NCI-H1105 treated with DMSO at 0.1 percent for 48 hours (cell line): ENCODE measurements at regions not wholly inside any gene's neighbourhood (a gene's known extent, or its start where the extent isn't known, plus 50 kb on each side); places are given as distances from the start of the nearest gene placed in this dataset.

ENCODE experiments used
- DNase-seq: peaks from one replicate; lab custom pipeline; 2025; lab: John Stamatoyannopoulos, UW

- no peak for DNase-seq
These were observed 260.3 kb downstream of the SLITRK6 start for GRCh38 chr13:85538957-85539356.

GRCh38 chr13:85537601-85538000, 261.6 kb downstream of the SLITRK6 start:
- no peak for DNase-seq

GRCh38 chr13:85536706-85537105, 262.5 kb downstream of the SLITRK6 start:
- no peak for DNase-seq

- no peak for DNase-seq
These were observed 263.7 kb downstream of the SLITRK6 start for GRCh38 chr13:85535316-85536084.

GRCh38 chr13:85533911-85534310, 265.3 kb downstream of the SLITRK6 start:
- no peak for DNase-seq

DNA sequence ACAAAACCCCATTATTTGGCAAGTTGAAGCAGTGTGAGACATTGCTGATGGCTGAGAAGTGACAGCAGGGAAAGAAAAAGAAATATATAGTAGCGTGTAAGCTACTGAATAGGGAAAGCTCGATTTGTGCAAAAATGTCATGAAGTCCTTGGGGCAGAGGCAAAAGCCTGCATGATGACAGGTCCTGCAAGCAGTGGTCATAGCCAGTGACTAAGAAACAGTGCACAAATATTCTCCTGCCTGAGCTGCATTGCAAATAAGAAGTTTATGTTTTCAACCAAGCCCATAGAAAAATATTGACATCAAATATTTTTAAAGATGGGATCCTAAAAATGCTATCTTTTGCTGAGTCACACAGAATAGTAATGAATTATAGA, 270.0 kb downstream of the SLITRK6 start:
- no peak for DNase-seq

DNA sequence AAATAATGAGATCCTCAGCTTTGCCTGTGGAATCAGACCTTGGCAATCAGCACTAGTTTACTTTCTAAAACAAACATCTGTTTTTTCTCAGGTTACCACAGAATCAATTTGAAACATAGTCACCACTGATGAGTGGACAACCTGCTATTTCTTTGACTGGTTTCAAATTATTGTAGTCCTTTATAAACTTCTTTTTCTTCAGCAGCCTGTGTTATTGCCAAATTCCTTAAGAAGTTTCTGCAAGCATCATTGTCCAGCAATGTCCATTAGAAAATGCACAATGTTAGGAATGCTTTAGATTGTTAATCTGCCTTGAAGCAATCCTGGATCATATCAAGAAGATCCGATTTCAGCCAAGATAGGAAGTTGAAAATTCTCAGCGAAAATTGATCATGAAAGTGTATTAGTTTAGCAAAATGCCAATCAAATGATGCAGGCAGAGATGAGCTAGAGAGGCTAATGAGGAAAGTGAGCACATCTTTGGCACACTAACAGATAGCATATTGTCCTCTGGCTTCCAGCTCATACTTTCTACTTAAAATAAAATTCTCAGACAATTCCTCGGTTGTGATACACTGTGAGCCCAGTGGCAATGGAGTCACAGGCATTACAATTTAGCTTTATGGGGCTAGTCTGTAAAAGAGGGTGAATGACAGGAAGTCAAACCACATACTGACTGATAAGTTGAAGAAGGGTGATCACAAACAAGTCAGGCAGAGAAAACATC, 270.6 kb downstream of the SLITRK6 start:
- no peak for DNase-seq

- DNase-seq: no peak
These were observed 271.9 kb downstream of the SLITRK6 start for GRCh38 chr13:85527316-85527715.

GRCh38 chr13:85525411-85525810, 273.8 kb downstream of the SLITRK6 start:
- DNase-seq: no peak

- DNase-seq: peak; percentile 92
These were observed 277.6 kb downstream of the SLITRK6 start for GRCh38 chr13:85521657-85522056.

DNA sequence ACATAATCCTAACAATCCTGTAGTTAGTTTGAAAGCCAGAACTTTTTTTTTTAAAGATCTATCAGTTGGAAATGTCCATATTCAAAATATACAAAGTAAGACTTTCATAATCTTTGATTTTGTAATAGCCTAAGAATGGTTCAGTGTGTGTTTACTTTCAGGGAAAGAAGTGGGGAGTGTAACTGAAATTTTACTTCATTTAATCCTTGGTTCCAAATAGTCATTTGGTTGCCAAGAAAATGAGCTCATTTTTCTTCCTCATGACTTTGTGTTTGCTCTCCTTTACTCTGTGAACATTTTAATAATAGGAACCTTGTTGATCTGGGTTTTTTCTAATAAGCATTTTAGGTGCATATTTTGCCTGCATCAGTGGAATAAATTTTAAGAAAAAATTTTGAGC, 278.8 kb downstream of the SLITRK6 start:
- DNase-seq: peak; percentile 15

DNA sequence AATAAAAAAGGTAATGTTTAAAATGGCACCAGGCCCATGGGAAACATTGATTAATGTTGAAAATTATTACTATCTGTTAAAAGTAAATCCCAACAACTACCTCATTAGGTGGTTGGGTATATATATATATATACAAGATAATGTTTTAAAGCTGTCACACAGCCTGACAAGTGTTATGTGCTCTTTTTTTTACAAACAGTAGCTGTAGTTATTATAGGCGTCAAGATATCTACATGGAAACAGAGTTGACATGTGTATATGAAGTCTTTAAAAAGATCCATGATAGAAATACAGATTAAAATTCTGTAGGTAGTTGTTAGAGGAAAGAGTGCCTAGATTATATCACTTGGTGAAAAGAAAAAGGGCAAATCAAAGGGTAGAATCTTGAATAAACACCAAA, 279.9 kb downstream of the SLITRK6 start:
- no peak for DNase-seq

GRCh38 chr13:85512421-85512820, 286.8 kb downstream of the SLITRK6 start:
- no peak for DNase-seq

GRCh38 chr13:85509512-85509911, 289.7 kb downstream of the SLITRK6 start:
- peak; percentile 43 for DNase-seq

DNA sequence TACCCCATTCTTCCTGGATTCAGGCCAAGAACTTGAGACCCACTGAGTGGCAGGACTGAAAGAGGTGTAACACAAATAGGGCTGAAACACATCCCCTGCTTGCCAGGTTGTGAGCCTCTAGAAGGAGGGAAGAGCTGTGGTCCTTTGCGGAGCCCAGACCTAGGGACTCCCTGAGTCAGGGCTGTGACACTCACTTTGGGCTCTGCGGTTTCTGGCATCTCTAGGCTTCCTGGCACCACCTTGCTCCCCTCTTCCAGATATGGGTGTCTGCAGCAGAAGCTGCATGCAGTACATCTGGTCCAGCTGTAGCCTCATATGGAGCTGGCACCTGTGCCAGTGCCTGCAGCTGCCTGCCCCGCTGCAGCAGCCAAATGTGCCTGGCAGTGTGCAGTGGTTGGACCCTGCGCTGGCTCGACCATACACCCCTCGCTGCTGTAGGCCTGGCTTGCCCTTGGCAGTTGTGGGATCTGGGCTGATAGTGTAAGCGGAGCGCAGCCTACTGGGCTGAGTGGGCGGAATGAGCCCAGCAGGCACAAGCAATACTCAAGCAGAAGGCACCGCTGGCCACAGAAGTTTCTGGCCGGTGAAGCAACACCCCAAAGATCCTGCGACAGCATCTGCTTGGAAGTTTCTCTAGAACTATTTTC, 290.4 kb downstream of the SLITRK6 start:
- DNase-seq: no peak

DNA sequence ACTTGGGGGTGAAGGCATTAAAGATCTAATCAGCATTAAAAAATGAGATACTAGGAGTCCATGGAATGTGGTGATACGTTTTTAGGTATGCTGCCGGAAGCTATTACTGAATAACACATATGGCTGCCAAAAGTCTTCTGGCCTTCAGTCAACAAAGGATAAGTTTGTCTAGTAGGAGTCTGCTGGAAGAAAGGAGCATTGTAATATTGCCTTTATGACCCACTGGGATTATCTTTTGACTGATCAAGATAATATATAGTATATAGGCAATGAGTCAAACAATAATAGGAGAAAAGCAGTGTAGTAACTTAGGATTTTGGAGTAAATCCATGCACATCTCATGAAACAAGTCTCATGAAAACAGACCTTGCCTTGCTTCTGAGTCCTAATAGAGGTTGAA, 295.4 kb downstream of the SLITRK6 start:
- no peak for DNase-seq

GRCh38 chr13:85501616-85502015, 297.6 kb downstream of the SLITRK6 start:
- no peak for DNase-seq

DNA sequence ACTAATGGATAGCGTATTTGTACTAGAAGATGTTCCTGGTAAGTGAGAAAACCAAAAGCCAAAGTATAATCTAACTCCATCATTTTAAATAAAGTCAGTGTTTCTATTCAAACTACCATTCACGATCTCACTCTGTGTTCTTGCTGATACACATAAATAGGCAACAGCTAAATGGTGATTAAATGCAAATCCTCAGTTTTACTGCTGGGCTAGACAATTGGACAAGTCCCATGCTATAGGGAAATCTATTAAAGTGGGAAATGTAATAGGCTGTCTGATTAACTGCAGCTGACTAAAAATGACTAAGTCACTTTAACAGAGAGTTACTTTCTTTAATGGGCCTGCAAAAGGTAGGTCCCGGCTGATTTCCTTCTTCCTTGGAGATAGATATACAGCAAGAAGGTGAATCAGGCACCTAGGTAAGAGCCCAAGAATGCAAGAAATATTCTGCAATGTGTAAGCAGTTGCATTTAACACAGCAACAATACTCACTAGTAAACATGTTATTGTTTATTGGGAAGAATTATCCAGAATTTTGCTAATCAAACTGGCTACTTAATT, 298.4 kb downstream of the SLITRK6 start:
- no peak for DNase-seq

DNA sequence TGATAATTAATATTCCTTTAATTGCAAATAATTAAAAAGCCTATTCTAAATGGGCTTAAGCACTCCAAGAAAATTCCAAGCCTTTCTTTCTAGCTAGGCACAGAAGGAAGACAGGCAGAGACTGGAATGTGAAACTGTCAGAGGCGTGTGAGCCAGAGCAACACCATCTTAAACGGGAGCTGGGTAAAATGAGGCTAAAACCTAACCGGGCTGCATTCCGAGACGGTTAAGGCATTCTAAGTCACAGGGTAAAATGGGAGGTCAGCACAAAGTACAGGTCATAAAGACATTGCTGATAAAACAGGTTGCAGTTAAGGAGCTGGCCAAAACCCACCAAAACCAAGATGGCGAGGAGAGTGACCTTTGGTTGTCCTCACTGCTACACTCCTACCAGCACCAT, 300.4 kb downstream of the SLITRK6 start:
- no peak for DNase-seq

DNA sequence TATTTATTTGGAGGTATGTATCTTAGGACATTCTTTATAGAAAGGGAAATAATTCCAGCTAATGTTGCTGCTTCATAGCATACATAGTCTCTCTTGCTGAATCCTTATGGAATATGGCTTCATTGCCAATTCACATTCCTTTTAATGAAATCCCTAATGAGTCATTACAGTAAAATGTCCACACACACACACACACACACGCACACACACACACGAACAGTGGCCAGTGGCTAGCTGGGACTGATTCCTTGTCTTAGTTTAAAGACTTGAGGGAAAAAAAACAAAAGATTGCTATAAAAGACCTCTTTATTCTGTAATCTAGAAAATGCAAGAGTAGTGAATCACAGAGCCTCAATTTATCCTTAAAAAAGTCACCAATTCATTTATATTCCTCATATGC, 301.6 kb downstream of the SLITRK6 start:
- DNase-seq: no peak

DNA sequence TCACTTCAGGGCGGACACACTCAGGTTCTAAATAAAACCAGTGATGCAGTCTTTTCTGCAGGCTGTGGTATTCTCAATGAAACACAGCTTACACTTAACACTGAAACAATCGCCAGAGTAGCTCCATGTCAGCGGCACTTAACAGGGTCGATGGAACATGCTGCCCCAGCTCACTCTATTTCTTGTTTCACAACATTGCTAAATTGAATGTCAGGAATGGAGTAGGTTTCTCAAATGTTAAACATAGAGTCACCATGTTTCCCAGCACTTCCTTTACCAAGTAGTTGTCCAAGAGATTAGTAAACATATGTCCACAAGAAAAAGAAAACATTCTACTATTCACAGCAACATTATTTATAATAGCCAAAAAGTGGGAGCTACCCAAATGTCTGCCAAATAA, 306.9 kb downstream of the SLITRK6 start:
- DNase-seq: no peak

GRCh38 chr13:85486663-85487062, 312.6 kb downstream of the SLITRK6 start:
- DNase-seq: no peak

DNA sequence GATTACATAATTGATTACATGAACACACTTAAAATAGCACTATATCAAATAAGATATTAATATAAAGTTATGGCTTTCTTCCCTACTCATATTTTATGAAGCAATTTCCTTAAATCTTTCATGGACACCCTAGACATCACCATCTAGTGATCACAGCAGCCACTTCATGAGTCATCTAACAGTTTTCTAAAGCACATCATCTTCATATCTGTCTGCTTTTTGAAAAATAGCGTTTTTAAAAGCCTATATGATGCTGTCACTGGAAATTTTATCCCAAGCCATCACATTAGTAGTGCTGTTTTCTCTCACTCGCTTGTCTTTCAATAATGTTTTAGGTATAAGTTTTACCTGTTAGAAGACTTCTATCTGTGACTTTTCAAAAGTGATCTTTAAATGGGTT, 326.1 kb downstream of the SLITRK6 start:
- no peak for DNase-seq
